Stimulated activated CD8-positive, alpha-beta memory T cell treated with anti-CD3 and anti-CD28 coated beads, Interleukin-7, amount 100 ng/mL, for 48 hours (primary cell): ENCODE measurements at regions not wholly inside any gene's neighbourhood (a gene's known extent, or its start where the extent isn't known, plus 50 kb on each side); places are given as distances from the start of the nearest gene placed in this dataset.
"Not testable (repeated sequence)": the region's sequence is repeated elsewhere in the genome, so short reads cannot be mapped to it uniquely, and the experiment has no call there.

Experiments
- DNase-seq, 2 donors: peaks; one replicate each; pipeline ENCODE4 v3.0.0-alpha.2; 2020; ENCODE audit warnings: low read depth in 1 of 2; ENCODE audit errors: extremely low read depth in 1 of 2

- no peak for DNase-seq
These were observed 266.8 kb downstream of the CD83 start for GRCh38 chr6:14384175-14384949.

DNA sequence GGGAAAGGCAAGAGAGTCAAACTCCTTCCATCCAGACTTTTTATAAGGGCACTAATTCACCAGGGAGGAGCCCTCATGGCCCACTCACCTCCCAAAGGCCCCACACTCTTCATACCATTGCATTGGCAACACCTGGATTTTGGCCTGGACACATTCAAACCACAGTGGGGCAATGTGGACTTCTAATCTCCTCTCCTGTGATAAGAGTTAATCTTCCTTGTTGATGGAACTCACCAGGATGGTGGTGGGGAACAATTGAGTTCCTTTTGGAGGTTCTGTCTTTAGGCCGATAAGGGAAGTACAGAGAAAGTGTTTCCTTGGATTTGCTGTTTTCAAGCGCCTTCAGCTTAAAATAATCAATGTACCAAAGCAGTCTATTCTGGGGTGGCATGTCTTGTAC lies 268.7 kb downstream of the CD83 start:
- no peak for DNase-seq

DNA sequence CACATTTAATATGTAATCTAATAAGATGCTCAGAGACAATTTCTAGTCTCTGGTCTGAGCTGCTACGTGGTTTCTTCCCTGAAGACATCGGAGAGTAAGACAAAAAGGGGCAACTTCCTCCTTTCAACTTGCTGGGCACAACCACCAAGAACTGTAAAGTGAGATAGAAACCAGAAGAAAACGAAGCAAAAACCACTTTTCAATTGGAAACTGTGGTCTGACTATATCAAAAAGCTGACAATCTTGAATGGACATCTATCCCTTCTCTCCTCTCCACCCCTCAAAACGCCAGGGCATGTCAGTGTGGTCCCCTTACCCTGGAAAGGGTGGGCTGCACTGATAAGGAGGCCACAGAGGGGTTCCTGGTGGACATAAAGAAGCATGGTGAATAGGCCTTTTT lies 269.1 kb downstream of the CD83 start:
- DNase-seq, result no peak

- no peak for DNase-seq
These were observed 270.8 kb downstream of the CD83 start for GRCh38 chr6:14388371-14388770.

- not testable (repeated sequence) for DNase-seq
These were observed 272.2 kb downstream of the CD83 start for GRCh38 chr6:14389776-14390175.

DNA sequence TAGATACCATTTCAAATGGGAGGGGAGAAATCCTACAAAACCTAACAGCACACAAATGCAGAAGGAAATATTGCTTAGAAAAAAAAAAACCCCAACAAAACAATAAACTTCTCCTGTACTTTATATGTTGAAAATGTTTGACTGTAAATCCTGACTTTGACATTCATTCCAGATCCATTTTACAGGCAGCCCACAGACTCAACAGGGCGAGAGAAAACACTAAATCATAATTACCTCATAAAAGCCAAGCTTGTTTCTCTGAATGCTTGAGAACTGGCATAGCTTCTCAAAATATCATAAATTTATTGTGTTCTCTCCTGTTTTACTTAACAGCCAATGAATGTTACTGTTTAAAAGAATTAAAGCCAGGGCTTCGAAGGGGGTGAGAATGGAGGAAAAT lies 273.2 kb downstream of the CD83 start:
- no peak for DNase-seq

DNA sequence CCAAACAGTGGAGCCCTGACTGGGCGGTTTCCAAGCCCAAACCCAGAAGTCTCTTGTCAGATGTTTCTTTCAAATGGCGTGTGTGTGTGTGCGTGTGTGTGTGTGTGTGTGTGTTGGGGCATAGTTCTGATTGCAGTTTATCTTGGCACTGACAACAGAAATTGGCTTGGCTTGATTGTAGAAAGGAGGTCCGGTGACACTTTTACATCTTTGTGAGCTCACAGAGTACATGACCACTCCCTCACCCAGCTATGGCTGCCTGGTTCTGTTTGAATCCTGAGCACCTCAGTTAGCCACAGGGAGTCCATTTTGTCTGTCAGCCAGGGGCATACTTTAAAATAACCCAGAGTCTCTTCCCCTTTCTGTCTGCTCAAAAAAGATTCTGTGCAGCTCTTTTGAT lies 276.3 kb downstream of the CD83 start:
- no peak for DNase-seq

- no peak for DNase-seq
These were observed 278.8 kb downstream of the CD83 start for GRCh38 chr6:14396392-14396791.

DNA sequence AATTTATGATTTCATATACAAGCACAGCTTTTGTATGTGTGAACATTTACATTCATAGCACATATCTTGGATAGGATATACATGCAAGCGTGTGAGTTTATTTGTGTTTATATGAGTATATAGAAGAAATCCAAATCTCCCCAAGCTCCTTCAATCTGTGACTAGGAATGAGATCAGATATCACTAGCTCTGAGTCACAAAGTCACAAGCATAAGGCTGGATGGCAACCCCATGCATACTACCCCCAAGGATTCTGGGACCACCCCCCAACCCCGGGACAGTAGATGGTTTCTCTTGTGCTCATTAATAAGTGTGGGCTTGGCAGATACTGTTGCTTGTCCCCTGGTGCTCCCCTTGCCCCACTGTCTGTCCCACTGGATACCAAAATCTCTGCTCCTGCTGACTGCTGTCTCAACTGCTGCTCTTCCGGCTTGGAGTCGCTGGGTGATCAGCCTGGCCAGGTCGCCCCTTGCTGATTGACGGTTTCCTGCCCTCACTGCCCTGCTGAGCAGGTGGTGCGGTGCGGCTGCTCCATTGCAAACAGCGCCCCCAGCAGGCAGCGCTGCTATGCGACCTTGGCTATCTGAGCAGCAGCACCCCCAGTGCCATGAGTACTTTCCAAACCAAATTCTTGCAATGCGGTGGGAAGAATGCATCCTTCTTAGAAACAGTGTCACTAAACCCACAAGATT lies 279.4 kb downstream of the CD83 start:
- DNase-seq, result no peak

- DNase-seq, result no peak
These were observed 279.9 kb downstream of the CD83 start for GRCh38 chr6:14397518-14397901.

GRCh38 chr6:14398953-14399352 lies 281.4 kb downstream of the CD83 start:
- no peak for DNase-seq

DNA sequence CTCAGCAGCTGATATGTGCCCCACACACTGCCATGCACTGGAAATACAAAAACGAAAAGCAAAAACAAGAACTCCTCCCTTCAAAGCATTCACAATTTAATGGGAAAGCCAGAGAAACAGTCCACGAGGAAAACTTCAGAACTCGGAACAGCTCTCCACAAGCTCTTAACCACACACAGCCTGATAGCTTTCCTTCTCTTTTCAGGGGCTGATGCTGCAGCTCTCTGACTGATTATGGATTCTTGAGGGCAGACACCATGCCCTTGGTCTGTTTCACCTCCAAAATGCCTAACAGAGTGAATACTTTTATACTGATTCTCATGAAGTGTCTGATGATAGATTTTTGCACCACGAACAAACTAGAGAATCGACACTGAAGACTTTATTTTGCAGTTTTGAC lies 282.1 kb downstream of the CD83 start:
- no peak for DNase-seq

DNA sequence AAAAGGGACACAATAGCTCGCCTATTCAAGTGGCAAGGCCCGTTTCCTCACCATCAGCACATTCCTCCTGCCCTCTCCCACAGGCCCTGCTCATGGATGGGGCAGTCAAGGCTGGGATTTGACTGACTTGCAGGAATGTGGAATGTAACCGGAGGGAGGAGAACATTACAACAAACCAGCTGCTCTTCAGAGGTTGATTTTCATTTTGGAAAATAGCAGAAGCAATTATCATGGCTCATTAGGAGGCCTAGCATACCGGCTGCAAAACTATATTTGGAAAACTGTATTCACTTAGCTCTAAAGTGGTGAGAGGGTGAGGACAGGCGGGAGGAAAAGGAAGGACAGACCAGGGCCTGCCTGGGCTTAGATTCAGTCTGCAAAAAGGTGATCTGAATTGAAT lies 283.7 kb downstream of the CD83 start:
- DNase-seq, result no peak

- DNase-seq, result no peak
These were observed 289.2 kb downstream of the CD83 start for GRCh38 chr6:14406614-14407331.

DNA sequence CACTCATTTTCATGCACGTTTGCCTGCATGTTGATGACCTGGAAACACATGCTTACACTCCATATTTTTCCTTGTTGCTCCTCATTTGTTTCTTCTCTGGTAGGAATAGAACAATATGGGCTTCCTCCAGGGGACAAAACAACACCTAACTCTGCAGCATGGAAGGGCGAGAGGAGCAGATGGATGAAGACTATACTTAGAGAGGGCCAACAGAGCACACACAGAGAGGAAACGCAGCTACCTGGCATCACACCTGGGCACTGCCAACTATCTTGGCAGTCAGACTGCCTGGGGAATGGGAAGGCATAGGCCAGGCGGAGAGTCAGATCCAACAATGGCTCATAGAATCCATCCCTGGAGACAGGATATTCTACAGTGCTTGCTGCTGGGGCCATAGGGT lies 290.9 kb downstream of the CD83 start:
- no peak for DNase-seq

DNA sequence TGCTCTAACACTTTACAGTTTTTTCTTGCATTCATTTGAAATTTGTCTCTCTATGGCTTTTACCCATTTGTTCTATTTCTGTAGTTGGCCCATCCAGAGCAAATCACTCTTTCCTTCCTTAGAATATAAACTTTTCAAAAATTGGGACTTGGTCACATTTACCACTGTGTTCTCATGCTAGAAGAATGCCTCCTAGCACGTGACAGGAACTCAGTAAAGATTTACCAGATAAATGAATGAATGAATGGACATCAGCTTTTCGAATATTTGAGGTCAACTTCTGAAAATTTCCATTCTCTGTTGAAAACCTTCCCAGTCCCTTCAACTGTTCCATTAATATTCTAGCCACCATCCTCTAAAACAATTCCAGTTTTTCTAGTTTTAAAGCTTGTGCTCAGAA lies 294.5 kb downstream of the CD83 start:
- no peak for DNase-seq

DNA sequence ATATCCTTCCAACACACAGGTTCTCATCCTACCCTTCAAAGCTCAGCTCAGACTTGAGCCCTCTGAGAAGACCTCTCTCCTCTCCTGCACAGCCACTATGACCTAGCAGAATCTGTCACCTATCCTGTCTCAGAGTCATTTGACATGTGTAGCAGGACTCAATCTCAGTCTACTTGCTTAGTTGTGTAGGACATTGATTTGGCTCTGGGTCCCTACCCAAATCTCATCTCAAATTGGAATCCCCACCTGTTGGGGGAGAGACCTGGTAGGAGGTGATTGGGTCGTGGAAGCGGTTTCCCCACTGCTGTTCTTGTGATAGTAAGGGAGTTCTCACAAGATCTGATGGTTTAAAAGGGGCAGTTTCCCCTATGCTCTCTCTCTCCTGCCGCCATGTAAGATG lies 297.9 kb downstream of the CD83 start:
- no peak for DNase-seq

- DNase-seq, result no peak
These were observed 299.8 kb downstream of the CD83 start for GRCh38 chr6:14417377-14417776.

DNA sequence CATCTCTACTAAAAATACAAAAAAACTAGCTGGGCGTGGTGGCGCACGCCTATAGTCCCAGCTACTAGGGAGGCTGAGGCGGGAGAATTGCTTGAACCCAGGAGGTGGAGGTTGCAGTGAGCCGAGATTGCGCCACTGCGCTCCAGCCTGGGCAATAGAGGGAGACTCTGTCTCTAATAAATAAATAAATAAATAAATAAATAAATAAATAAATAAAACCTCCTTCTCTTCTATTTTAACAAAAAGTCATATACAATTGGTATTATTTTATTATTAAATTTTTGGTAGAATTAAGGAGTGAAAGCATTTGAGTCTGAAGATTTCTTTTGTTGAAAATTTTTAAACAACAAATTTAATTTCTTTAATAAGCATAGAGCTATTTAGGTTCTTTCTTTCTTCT lies 301.7 kb downstream of the CD83 start:
- not testable (repeated sequence) for DNase-seq

DNA sequence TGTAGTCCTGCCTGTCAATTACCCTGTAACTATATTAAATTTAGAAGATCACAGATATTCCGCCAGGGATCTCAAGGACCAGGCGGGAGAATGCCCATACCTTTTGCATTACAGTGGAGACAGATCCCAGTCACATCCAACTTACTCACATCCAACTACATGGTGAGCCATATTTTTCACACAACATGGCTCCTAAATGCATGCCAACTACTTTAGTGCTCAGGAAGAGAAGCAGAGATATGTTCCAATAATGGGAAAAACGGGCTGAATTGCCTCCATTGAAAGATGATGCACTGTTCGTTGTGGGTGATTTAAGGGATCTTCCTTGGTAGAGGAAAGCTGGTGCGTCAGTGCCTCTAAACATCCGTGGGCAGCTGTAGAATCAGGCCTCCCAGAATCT lies 304.5 kb downstream of the CD83 start:
- DNase-seq, result no peak

- DNase-seq, result no peak
These were observed 305.3 kb downstream of the CD83 start for GRCh38 chr6:14422917-14423316.

DNA sequence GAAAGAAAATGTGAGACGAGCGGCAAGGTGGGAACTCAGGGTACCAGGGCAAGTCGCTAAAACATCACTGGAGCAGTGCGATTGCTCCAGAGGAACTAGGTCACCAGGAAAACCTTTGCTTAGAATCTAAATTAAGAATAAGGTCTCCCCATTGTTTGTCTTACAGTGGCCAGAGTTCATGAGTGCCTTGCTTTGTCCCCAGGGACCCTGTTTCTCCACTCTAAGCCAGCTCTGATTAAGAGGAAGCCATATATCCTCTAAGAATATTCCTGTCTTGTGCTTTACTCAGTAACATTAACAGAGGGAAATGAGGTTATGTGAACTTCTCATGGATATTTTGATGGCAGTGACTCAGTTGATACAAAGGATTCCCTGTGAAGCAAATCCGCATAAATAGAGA lies 305.8 kb downstream of the CD83 start:
- no peak for DNase-seq
